Head of caudate nucleus (tissue), 42 donors: ENCODE measurements at regions not wholly inside any gene's neighbourhood (a gene's known extent, or its start where the extent isn't known, plus 50 kb on each side); places are given as distances from the start of the nearest gene placed in this dataset.

ENCODE experiments used
- DNase-seq, 42 donors: peaks; one replicate each; pipeline versions ENCODE4 v3.0.0 to v3.0.0-alpha.2; 2020 to 2021; ENCODE audit warnings: mixed read lengths in 7 of 42
- intact Hi-C: fragments of 100-400 bp; cut with DNase I; formaldehyde crosslinking; loops from one replicate; pipeline ENCODE4 v1.15.0; 2022

DNA sequence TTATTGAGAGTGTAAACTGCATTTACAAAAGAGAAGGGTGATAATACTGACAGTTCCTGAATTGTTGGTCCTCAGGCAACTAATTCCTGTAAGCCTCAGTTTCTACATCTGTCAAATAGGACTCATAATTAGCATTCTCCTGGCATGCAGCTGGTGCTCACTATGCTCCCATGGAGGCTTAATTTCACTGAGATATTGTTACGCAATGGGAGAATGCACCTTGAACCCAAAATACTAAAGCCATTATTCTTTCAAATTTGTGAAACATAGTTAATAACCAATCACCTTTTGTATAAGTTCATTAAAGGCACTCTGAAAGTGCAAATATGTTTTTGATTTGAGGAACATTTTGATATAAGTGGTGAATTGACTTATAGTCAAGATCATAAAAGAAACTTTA is 985.5 kb downstream of the CDH11 start:
- no peak for DNase-seq
- intact Hi-C loops = no loop called here

GRCh38 chr16:64133366-64133765 is 988.5 kb downstream of the CDH11 start:
- DNase-seq = peak in 5 of 42 donors; percentile 4 to 40 (median 16)
- intact Hi-C loops = no loop called here

GRCh38 chr16:64132759-64133361 is 989.0 kb downstream of the CDH11 start:
- peak in 3 of 42 donors; percentile 0 to 8 (median 1) for DNase-seq
- intact Hi-C loops = no loop called here

DNA sequence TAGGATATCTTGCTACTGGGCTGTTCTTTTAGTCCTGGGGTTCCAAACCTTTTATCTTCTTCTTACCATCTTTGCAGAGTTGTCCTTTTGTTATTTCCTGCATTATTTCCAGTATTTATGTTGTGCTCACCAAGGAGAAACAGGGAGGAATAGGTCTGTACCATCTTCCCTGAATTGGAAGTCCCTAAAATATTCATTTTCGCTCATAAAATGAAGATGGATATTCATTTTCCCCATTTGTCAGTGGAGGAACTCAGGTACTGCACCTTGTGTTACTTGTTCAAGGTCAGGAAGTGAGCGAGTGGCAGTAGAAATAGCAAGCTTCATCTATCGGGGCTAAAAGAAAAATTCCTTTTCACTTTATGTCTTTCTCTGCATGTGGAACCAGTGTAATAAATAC is 989.7 kb downstream of the CDH11 start:
- no peak for DNase-seq
- intact Hi-C loops = no loop called here

- intact Hi-C loops = no loop called here
- no peak for DNase-seq
These were observed 990.4 kb downstream of the CDH11 start for GRCh38 chr16:64131423-64131822.

GRCh38 chr16:64130140-64130539 is 991.7 kb downstream of the CDH11 start:
- DNase-seq = no peak
- intact Hi-C loops = no loop called here

DNA sequence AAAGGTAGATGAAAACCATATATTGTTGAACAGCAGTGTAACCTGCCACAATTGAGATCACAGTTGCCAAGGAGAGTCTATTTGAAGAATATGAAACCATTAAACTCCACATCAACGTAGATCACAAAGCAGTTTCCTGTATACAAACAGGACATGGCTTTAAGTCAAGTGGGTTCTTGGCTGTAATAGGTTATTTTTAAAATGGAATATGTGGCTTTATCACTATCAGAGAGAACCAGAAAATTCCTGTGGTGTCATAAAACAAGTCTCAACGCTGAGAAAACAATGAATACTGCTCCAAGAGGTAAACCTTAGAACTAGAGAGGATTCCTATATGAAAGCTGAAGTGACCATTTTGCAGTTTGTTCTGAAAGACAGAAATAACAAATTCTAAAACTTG is 999.7 kb downstream of the CDH11 start:
- no peak for DNase-seq
- intact Hi-C loops = no loop called here

GRCh38 chr16:64121473-64121872 is 1000.4 kb downstream of the CDH11 start:
- intact Hi-C loops = no loop called here
- DNase-seq = no peak

DNA sequence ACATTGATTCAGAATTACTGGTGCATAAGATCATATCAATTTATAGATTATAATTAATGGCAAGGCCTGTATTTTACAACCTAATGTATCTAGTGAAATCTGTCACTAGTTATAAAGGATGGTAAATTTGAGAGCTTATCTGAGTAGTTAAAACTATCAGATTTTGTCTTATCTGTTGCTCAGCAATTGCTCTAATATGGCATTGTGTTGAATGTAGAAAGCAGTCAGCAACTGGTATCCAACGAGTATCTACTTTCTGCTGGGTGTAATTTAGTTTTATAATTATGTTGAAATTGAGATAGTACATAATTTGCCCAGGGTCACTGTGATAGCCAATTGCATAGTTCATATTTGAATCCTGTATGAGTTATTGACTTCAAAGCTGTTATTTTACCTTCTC is 1005.7 kb downstream of the CDH11 start:
- intact Hi-C loops = no loop called here
- DNase-seq = no peak

DNA sequence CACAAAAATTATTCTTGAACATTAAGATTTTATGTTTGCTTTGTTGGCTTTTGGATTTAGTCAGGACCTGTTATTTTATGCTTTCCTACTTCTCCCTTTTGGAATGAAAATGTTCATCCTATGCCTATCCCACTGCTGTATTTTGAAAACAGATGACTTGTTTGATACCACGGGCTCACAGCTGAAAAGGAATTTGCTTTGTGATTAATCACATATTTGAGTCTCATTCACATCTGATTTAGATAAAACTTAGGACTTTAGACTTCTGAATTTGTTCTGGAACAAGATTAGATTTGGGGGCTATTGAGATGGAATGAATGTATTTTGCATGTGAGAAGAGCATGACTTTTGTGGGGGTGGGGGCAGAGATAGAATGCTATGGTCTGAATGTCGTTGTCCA is 1012.6 kb downstream of the CDH11 start:
- DNase-seq = no peak
- intact Hi-C loops = no loop called here

DNA sequence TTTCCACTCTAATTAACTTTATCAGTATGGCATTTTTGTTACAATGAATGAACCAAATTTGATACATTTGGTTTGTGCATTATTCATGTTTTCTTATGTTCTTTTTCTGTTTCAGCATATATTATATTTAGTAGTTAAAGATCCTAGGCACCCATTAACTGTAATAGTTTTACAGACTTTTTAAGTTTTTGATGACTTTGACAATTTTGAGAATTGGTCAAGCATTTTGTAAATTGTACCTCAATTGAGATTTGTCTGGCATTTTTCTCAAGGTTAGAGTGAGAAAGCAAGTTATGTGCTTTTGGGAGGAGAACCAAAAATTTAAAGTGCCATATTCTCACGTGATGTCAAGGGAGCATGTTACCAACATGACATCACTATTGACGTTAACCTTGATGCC is 1019.2 kb downstream of the CDH11 start:
- intact Hi-C loops = no loop called here

GRCh38 chr16:64098451-64098850 is 1023.4 kb downstream of the CDH11 start:
- DNase-seq = no peak
- intact Hi-C loops = no loop called here

More for the DNA sequence above, 1019.2 kb downstream of the CDH11 start:
- DNase-seq = no peak

GRCh38 chr16:64096689-64097088 is 1025.2 kb downstream of the CDH11 start:
- DNase-seq = no peak
- intact Hi-C loops = no loop called here

DNA sequence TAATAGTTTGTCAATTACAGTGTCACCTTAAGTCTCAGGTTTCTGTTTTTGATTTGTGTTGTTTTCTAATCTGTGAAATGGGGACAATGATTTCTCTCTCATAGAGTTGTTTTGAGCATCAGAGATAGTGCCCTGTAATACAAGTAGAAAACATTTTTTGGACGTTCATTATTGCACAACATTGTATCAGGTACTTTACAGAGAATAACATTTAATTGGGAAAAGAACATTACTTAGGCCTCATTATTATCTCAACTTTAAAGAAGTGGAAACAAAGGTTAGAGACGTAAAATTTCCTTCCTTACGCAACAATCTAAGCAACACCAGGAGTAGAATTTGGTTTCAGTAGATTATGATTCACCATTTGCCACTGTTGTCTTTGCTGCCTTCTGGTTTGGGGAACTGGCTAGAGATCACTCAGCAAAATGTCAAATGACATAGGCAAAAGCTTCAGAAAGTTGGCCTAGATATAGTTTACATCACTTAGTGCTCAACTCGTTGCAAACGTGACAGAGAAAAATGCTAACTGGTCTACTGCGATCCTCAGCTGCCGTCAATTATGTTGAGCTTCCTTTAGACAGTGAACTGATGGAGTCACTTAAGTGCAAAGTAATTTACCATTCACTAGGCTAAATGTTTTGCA is 1026.8 kb downstream of the CDH11 start:
- intact Hi-C loops = no loop called here

DNA sequence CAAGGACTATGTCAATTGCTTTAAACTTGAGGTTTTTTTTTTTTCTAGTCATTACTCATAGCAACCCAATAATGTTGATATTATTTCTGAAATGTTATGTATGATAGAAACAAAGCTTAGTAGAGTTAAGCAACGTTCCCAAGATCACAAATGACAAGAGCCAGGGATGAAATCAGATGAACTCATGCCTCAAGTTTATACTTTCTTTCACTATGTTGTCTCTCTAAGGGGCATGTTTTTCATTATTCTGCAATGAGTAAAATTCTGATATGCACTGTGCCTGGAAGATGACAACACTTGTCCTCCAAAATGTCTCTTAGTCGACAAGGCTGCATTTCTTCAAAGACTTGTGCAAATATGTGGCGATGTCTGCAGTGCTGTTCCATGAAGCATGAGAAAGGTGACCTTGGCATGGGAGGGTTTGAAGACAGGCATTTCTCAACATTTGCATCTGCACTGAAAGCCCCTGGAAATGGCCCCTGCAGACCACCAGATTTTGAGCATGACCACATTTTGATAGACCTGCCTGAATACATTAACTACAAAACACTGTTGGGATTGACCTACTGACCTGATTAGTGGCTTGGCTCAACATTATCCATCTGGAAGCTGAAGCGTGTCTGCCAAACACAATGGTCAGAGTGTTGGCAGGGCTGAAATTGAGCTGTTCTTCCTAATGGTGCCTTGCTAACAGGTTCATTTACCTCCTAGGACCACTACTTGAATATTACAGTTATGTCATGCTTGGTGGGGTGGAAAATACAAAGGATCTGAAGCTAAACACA is 1027.5 kb downstream of the CDH11 start:
- no peak for DNase-seq
- intact Hi-C loops = no loop called here

More for the DNA sequence above, 1026.8 kb downstream of the CDH11 start:
- DNase-seq = no peak

DNA sequence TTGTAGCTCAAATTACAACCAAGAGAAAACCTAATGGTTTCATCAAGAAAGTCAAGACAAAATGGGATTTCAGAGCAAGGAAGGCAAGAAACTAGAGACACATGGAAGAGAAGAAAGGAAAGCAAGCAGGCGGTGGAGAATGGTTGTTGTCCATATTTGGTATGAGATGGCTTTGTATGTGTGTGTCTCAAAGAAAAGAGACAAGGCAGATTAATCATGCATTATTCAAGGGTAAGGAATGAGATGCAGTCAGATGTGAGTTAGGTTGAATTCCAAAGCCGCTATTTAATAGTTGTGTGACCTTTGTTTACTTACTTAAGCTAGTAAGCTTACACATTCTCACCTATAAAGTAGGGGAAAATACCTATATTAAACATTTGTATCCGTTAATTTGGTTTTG is 1029.6 kb downstream of the CDH11 start:
- DNase-seq = no peak
- intact Hi-C loops = no loop called here

DNA sequence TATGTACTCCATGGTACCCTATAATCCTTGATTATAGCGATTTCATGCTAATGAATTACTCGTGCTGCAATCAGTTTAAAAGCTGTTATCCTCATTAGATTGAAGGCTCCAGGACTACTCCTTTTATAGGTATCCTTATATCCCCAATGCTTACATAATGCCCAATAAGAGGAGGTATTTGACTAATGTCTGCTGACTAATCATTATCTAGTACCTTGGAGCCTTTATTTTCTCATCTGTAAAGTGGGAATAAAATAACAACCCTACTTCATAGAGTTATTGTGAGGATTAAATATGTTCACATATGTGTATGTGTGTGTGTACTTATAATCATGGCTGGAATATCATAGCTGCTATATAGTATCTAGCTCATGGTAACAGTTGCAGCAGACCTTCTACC is 1031.5 kb downstream of the CDH11 start:
- intact Hi-C loops = no loop called here
- no peak for DNase-seq

DNA sequence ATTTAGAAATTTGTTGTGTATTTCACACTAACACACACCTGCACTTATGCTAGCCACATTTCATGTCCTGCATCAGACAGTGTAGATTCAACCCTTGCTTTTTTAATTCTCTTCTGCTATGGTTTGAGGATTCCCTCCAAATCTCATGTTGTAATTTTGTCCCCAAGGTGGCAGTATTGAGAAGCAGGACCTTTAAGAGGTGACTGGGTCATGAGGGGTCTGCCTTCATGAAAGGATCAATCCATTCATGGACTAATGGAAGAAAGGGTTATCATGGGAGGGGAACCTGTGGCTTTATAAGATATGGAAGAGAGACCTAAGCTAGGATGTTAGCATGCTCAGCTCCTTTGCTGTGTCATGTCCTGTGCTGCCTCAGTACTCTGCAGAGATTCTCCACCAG is 1032.2 kb downstream of the CDH11 start:
- DNase-seq = peak in 13 of 42 donors; percentile 6 to 53 (median 19)

DNA sequence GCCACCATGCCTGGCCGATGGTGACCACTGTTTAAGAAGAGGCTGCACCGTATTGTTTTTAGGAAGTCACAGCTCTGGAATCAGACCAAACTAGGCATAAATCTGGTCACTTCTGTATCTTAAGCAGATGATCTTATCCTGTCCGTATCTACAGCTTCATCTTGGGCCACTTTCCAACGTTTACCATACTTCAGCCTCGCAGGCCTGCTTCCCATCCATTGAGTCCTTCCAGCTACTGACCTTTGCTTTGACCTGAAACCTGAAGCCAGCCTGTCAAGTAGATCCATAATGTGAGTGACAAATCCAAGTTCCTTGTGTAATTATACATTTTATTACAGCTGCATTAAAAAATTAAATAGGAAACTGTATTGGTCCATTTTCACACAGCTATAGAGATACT is 1033.0 kb downstream of the CDH11 start:
- intact Hi-C loops = no loop called here

More for the DNA sequence above, 1032.2 kb downstream of the CDH11 start:
- intact Hi-C loops = no loop called here

DNA sequence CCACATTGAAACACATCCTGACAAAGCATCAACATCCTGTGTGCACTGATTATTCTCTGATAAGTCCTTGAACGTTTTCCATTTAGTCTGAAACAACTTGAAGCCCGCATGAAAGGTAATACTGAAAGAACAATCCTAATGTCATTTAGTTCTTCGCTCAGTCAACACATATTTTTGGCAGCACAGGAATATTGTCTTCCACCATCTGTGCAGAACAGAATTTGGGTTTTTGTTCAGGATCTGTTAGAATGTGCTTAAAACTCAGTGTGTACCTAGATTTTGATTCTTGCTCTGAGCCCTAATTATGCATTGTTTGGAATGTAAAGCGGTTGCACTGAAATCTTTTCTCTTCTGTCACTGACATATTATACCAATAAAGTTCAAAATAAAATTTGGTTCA is 1036.6 kb downstream of the CDH11 start:
- no peak for DNase-seq
- intact Hi-C loops = no loop called here

More for the DNA sequence above, 1033.0 kb downstream of the CDH11 start:
- DNase-seq = no peak
